Activated CD4-positive, alpha-beta memory T cell treated with anti-CD3 and anti-CD28 coated beads, Interleukin-2, amount 10 ng/mL, durations not matched to agents 7 days and 5 days (primary cell): ENCODE measurements at regions not wholly inside any gene's neighbourhood (a gene's known extent, or its start where the extent isn't known, plus 50 kb on each side); places are given as distances from the start of the nearest gene placed in this dataset.
"Not testable (repeated sequence)": the region's sequence is repeated elsewhere in the genome, so short reads cannot be mapped to it uniquely, and the experiment has no call there.

Experiments
- CTCF ChIA-PET: fragments of 350-600 bp; sonication (Branson Sonifier 250); formaldehyde crosslinking; loops from one replicate; lab custom pipeline; 2021; ENCODE audit warnings: antibody characterized with exemption, inconsistent platforms; lab: Charles Lee
- POLR2A ChIA-PET: fragments of 350-600 bp; sonication (Branson Sonifier 250); formaldehyde crosslinking; loops from one replicate; lab custom pipeline; 2021; ENCODE audit warnings: antibody characterized with exemption; lab: Charles Lee
- DNase-seq: peaks from one replicate; pipeline ENCODE4 v3.0.0-alpha.2; 2020
- H3K27ac Mint-ChIP-seq: one replicate; pipeline ENCODE4 v1.8.0; 2021; ENCODE audit warnings: mild to moderate bottlenecking, mixed read lengths
- H3K27me3 Mint-ChIP-seq: one replicate; pipeline ENCODE4 v1.8.0; 2021; ENCODE audit warnings: mixed read lengths
- H3K36me3 Mint-ChIP-seq: one replicate; pipeline ENCODE4 v1.8.0; 2021; ENCODE audit warnings: low read depth, mixed read lengths
- H3K4me1 Mint-ChIP-seq: one replicate; pipeline ENCODE4 v1.8.0; 2021; ENCODE audit warnings: mixed read lengths
- H3K4me3 Mint-ChIP-seq: one replicate; pipeline ENCODE4 v1.8.0; 2021; ENCODE audit warnings: mild to moderate bottlenecking, mixed read lengths
- H3K9me3 Mint-ChIP-seq: one replicate; pipeline ENCODE4 v1.8.0; 2021; ENCODE audit warnings: mixed read lengths

DNA sequence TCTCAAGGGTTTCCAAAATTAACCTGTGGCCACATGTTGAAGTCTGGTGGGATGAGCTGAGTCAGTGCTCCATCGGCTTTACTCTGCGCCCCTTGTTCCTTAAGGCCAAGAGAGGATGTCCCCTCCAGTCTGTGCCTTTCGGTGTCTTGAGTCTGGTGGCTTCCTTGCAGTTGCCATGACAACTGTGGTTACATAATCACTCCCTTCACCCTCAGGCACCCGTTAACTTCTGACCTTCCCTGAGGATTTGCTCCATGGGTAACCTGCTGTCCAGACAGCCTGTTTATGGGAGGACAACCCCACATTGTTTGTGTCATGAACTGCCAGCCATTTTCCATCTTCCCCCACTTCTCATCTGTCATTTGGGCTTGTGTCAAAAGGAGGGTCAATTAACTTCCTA is 401.1 kb upstream of the LCORL start:
- no peak overlapping the region for H3K27ac Mint-ChIP-seq

DNA sequence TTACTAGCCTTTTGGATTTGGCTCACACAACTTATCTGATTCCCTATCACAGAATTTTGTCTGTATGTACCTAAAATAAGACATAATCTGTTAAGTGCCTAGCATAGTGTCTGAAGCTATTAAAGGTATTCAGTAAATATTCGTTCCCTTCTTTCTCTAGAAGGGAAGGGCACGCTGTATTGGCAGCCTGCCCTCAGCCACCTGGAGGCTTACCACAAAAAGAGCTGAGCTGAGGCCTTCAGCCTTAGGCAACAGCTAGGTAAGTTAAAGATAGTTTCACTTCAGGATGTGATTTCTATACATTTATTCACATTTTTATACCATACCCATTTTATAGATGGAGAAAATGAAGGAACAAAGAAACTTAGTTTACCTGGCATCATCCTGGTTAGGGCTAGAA is 400.0 kb upstream of the LCORL start:
- CTCF ChIA-PET: no interaction called here
- Mint-ChIP-seq H3K4me1 (no peaks in the 10 kb centered on the region), H3K4me3 (no peak overlapping the region), H3K36me3 (no peaks in the 10 kb centered on the region), H3K9me3 (peaks cover 2% of the 10 kb centered on the region), H3K27ac (no peak overlapping the region), H3K27me3 (no peaks in the 10 kb centered on the region)
- DNase-seq: no peak
- POLR2A ChIA-PET: no interaction called here

More for the DNA sequence above, 401.1 kb upstream of the LCORL start:
- no peaks in the 10 kb centered on the region for H3K9me3 Mint-ChIP-seq
- no peaks in the 10 kb centered on the region for H3K4me1 Mint-ChIP-seq
- H3K4me3 Mint-ChIP-seq: no peak overlapping the region
- H3K27me3 Mint-ChIP-seq: no peaks in the 10 kb centered on the region
- no peak for DNase-seq
- ChIA-PET CTCF (no interaction called here), POLR2A (no interaction called here)
- no peaks in the 10 kb centered on the region for H3K36me3 Mint-ChIP-seq

DNA sequence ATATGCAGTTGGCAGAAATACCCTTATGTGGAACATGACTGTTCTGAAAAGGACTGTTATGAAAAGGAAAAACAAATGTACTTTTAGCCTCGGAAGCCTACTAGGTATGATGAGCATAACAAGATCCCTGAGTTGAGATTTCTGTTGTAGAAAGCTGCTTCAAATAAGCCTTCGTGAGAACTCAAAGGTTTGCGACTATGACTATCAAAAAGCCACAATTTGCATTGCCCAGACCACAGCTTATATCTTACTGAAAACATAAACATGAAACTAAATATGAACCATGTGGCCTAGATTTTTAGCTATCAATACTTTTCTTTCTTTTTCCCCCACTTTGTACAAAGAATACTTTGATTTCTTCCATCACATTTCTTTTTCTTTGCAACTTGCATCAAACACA is 398.2 kb upstream of the LCORL start:
- Mint-ChIP-seq H3K4me1 (no peaks in the 10 kb centered on the region), H3K9me3 (peaks cover 2% of the 10 kb centered on the region), H3K36me3 (no peaks in the 10 kb centered on the region), H3K27me3 (no peaks in the 10 kb centered on the region), H3K27ac (no peak overlapping the region), H3K4me3 (no peak overlapping the region)
- DNase-seq: no peak
- CTCF ChIA-PET: no interaction called here
- POLR2A ChIA-PET: no interaction called here

DNA sequence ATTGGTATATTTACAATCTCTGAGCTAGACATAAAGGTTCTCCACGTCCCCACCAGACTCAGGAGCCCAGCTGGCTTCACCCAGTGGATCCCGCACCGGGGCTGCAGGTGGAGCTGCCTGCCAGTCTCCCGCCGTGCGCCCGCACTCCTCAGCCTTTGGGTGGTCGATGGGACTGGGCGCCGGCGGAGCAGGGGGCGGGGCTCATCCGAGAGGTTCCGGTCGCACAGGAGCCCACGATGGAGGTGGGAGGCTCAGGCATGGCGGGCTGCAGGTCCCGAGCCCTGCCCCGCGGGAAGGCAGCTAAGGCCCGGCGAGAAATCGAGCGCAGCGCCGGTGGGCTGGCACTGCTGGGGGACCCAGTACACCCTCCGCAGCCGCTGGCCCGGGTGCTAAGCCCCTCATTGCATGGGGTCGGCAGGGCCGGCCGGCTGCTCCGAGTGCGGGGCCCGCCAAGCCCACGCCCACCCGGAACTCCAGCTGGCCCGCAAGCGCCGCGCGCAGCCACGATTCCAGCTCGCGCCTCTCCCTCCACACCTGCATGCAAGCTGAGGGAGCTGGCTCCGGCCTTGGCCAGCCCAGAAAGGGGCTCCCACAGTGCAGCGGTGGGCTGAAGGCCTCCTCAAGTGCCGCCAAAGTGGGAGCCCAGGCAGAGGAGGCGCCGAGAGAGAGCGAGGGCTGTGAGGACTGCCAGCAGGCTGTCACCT is 396.8 kb upstream of the LCORL start:
- DNase-seq, H3K9me3 Mint-ChIP-seq, H3K36me3 Mint-ChIP-seq, H3K4me1 Mint-ChIP-seq, POLR2A ChIA-PET, H3K27ac Mint-ChIP-seq, H3K4me3 Mint-ChIP-seq, H3K27me3 Mint-ChIP-seq, CTCF ChIA-PET: not testable (repeated sequence)

DNA sequence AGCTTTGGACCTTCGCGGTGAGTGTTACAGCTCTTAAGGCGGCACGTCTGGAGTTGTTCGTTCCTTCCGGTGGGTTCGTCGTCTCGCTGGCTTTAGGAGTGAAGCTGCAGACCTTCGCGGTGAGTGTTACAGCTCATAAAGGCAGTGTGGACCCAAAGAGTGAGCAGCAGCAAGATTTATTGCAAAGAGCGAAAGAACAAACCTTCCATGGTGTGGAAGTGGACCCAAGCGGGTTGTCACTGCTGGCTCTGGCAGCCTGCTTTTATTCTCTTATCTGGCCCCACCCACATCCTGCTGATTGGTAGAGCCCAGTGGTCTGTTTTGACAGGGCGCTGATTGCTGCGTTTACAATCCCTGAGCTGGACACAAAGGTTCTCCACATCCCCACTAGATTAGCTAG is 396.1 kb upstream of the LCORL start:
- H3K27ac Mint-ChIP-seq, CTCF ChIA-PET, H3K4me3 Mint-ChIP-seq, H3K4me1 Mint-ChIP-seq, H3K36me3 Mint-ChIP-seq, POLR2A ChIA-PET, H3K9me3 Mint-ChIP-seq, DNase-seq, H3K27me3 Mint-ChIP-seq: not testable (repeated sequence)

DNA sequence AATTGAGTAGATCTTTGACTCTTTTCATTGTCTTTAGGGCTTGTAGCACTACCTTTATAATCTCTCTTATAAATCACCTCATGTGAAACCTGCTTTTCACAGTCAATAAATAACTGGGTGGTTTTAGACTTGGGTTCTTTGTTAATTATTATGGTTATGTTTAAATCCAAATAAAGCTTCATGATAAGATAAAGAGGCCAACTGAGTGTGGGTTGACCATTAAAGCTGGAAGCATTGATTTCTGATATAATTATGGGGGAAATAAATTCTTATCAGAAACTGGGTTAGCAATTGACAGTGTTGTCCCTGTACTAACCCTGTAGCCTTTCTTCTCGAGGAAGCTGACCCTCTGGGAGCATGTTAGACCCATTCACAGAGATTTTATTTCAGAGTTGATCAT is 384.7 kb upstream of the LCORL start:
- POLR2A ChIA-PET: no interaction called here
- no peaks in the 10 kb centered on the region for H3K27me3 Mint-ChIP-seq
- CTCF ChIA-PET: no interaction called here
- H3K9me3 Mint-ChIP-seq: no peaks in the 10 kb centered on the region
- no peaks in the 10 kb centered on the region for H3K36me3 Mint-ChIP-seq
- H3K4me3 Mint-ChIP-seq: no peak overlapping the region
- H3K4me1 Mint-ChIP-seq: no peaks in the 10 kb centered on the region
- no peak for DNase-seq
- no peak overlapping the region for H3K27ac Mint-ChIP-seq

DNA sequence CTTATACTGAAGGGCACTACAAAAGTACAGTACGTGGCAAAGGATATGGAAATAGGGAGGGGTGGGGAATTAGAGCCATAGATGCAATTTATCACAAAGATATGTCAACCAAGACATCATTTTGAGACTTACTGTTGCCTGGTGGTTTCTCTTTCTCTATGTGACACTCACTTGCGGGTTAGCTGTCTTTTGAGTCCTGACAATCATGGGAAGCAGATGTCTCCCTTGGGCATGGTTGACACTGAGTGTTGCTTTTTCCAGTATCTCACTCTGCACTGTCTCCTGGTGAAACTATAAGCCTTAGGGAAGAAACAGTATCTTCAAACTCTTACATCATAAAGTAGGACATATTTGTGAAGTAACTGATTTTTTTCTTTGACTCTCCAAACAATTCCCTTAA is 383.5 kb upstream of the LCORL start:
- POLR2A ChIA-PET: no interaction called here
- H3K4me1 Mint-ChIP-seq: no peaks in the 10 kb centered on the region
- no peaks in the 10 kb centered on the region for H3K27me3 Mint-ChIP-seq
- no peak for DNase-seq
- H3K27ac Mint-ChIP-seq: no peak overlapping the region
- H3K4me3 Mint-ChIP-seq: no peak overlapping the region
- no peaks in the 10 kb centered on the region for H3K9me3 Mint-ChIP-seq
- CTCF ChIA-PET: no interaction called here
- H3K36me3 Mint-ChIP-seq: no peaks in the 10 kb centered on the region

DNA sequence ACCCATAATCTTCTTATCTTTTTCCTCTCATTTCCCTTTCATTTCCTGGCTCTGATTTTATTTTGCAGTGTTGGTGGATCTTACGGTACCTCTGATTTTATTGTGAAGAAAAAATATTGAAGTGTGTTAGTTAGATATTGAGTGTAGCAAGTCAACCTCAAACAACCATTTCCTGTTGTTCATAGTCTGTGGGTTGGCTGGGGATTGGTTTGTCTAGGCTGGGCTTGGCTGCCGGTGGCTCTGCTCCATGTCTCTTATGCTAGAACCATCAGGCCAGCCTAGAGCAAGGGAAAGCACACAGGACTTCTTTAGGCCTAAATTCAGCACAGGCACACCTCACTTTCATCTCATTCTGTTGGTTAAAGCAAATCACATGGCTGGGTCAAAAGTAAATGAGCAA is 383.1 kb upstream of the LCORL start:
- Mint-ChIP-seq H3K27me3 (no peaks in the 10 kb centered on the region), H3K9me3 (no peaks in the 10 kb centered on the region), H3K4me1 (no peaks in the 10 kb centered on the region), H3K36me3 (no peaks in the 10 kb centered on the region), H3K4me3 (no peak overlapping the region), H3K27ac (no peak overlapping the region)
- CTCF ChIA-PET: no interaction called here
- DNase-seq: no peak
- POLR2A ChIA-PET: no interaction called here

DNA sequence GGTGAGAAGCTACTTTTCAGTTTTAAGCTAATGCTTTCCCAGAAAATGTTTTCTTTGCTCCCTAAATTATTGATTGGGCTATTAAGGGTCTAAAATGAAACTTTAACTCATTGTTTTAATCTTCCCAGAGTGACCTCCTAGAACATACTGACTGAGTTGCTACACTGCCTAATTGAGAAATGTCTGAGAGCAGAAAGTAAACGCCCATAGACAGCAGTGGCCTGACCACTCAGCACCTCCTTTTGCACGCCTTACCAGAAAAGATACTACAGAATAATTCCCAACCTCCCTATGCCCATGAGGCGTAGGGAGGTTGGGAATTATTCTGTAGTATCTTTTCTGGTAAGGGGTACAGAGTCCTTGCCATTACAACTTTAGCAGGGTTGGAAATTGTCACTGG is 381.8 kb upstream of the LCORL start:
- Mint-ChIP-seq H3K9me3 (no peaks in the 10 kb centered on the region), H3K36me3 (no peaks in the 10 kb centered on the region), H3K4me3 (no peak overlapping the region), H3K27ac (no peak overlapping the region), H3K27me3 (no peaks in the 10 kb centered on the region), H3K4me1 (no peaks in the 10 kb centered on the region)
- ChIA-PET CTCF (no interaction called here), POLR2A (no interaction called here)
- no peak for DNase-seq

DNA sequence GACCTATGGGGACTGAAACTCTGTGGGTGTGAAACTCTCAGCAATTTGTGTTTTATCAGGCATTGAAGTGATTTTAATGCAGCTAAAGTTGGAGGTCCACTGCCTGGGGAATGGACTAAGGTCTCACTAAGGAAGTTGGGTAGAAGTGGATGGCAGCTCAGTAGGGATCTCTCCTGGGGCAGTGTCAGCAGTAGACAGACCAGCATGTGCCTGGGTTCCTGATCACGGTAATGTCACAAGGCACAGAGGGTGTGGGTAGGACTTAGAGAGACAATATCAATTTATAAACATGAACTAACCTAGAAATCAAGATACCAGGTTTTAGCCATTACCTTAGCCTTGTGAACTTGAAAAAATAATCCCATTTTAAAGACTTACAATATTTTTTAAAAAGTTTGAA is 380.3 kb upstream of the LCORL start:
- H3K9me3 Mint-ChIP-seq: no peaks in the 10 kb centered on the region
- CTCF ChIA-PET: no interaction called here
- no peaks in the 10 kb centered on the region for H3K36me3 Mint-ChIP-seq
- H3K4me3 Mint-ChIP-seq: no peak overlapping the region
- H3K27me3 Mint-ChIP-seq: no peaks in the 10 kb centered on the region
- POLR2A ChIA-PET: no interaction called here
- no peak overlapping the region for H3K27ac Mint-ChIP-seq
- H3K4me1 Mint-ChIP-seq: no peaks in the 10 kb centered on the region
- DNase-seq: no peak

DNA sequence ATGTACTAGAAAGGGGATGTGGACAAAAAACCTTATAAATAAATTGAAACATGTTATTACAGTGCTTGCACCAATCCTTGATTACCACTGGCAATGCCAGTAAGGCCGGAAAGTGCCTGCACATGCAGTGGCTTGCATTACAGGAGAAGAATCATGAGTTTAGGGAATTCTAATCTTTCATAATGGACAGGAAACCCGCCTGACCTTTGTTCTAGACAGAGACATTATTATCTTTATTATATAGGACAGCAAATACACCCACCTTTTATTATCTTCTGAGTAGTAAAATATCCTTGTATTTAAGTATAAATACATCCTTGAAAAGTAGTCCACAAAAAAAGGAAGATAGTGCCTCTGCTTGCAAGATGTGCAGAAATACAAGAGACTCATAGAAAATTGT is 379.9 kb upstream of the LCORL start:
- H3K27me3 Mint-ChIP-seq: no peaks in the 10 kb centered on the region
- no peaks in the 10 kb centered on the region for H3K36me3 Mint-ChIP-seq
- CTCF ChIA-PET: no interaction called here
- POLR2A ChIA-PET: no interaction called here
- H3K4me3 Mint-ChIP-seq: no peak overlapping the region
- H3K9me3 Mint-ChIP-seq: no peaks in the 10 kb centered on the region
- H3K4me1 Mint-ChIP-seq: no peaks in the 10 kb centered on the region
- no peak overlapping the region for H3K27ac Mint-ChIP-seq
- no peak for DNase-seq

DNA sequence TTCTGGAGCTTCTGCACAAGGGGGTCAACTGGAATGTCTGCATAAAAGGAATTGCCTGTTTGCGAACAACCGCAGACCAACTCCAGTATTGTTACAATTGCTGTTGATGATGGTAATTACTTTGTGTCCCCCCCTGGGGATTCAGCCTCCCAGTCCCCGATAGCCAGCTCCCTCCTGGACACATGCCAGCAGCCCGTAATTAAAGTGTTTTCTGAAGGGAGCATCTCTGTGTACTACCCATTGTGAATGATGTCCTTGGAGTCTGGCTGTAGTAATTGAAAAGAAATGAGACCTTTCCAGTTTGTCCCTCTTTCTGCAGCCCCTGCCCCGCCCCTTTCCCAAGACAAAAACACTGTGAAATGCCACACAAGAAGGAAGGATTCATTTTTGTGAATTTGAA is 377.1 kb upstream of the LCORL start:
- ChIA-PET CTCF (no interaction called here), POLR2A (no interaction called here)
- Mint-ChIP-seq H3K27ac (no peak overlapping the region), H3K27me3 (no peaks in the 10 kb centered on the region), H3K4me1 (no peaks in the 10 kb centered on the region), H3K36me3 (no peaks in the 10 kb centered on the region), H3K9me3 (no peaks in the 10 kb centered on the region), H3K4me3 (no peak overlapping the region)
- DNase-seq: no peak

DNA sequence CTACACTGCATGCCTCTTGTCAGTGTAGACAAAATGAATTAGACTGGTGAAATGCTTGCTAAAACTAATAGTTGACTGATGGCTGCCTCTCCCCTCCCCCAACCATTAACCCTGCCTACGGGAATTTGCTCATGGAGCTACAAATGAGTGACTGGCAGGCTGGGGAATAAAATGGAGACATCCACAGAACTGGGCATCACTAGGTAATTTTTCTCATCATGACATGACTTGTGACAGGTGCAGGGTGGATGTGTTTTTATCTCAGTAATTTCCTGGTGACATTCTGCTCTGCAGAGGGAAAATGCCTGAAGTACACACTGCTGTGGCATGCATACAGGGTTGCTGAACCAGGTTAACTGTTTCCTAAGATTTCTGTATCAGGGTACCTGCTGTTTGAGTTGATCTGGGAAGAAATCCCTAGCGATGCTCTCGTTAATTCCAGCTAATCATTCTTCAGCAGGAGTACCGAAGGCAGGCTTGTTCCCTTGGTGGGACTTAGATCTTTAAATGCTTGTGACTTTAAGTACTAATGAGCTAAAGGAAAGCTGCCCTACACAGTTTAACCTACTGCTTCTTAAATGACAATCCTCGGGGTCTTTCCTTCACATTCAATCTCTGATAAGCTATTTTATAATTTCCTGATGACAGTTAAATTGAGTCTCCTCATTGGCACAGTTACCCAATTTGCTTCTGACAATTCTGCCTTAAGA is 376.3 kb upstream of the LCORL start:
- Mint-ChIP-seq H3K27me3 (no peaks in the 10 kb centered on the region), H3K9me3 (no peaks in the 10 kb centered on the region), H3K4me3 (no peak overlapping the region), H3K36me3 (no peaks in the 10 kb centered on the region), H3K27ac (no peak overlapping the region), H3K4me1 (no peaks in the 10 kb centered on the region)
- no peak for DNase-seq
- ChIA-PET CTCF (no interaction called here), POLR2A (no interaction called here)

DNA sequence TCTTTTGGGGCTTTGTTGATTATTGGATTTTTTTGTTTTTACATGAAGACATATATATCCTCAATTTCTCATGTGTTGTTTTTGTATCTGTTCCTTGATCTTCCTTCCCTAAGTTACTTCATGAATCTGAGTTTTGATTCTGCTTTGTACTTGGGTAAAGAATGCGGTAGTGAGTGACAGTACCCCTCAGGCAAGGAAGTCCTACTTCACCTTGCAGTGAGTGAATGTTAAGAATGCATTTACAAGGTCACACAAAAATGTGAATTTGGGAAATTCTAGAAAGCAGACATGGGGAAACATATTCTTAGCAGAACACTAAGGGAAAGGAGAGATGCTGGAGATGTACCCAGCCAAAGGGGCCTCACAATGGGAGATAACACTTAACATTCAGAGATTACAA is 373.1 kb upstream of the LCORL start:
- Mint-ChIP-seq H3K27ac (no peak overlapping the region), H3K27me3 (no peaks in the 10 kb centered on the region), H3K9me3 (no peaks in the 10 kb centered on the region), H3K4me3 (no peak overlapping the region), H3K4me1 (no peaks in the 10 kb centered on the region), H3K36me3 (no peaks in the 10 kb centered on the region)
- POLR2A ChIA-PET: no interaction called here
- CTCF ChIA-PET: no interaction called here
- no peak for DNase-seq
